Spleen (tissue), 11 donors: ENCODE measurements at regions not wholly inside any gene's neighbourhood (a gene's known extent, or its start where the extent isn't known, plus 50 kb on each side); places are given as distances from the start of the nearest gene placed in this dataset.

Source experiments
- DNase-seq: peaks from one replicate; pipeline ENCODE4 v3.0.0-alpha.2; 2020
- H3K27ac ChIP-seq, 8 donors: fragments of 200-600 bp; sonication (generic) in 7 of 8; 1 replicate in 4 of 8; 2 replicates in 4 of 8; pipeline versions ENCODE4 v1.5.0 to v1.8.0; 2016 to 2021; ENCODE audit warnings: inconsistent platforms in 4 of 8, mild to moderate bottlenecking in 4 of 8, moderate library complexity in 1 of 8
- H3K27me3 ChIP-seq, 7 donors: fragments of 200-600 bp; sonication (generic) in 6 of 7; replicated peaks in 1 of 7; 1 replicate in 4 of 7; 2 replicates in 3 of 7; pipeline versions ENCODE4 v1.5.0 to v1.8.0; 2016 to 2021; ENCODE audit warnings: inconsistent platforms in 3 of 7, mild to moderate bottlenecking in 1 of 7
- H3K36me3 ChIP-seq, 6 donors: fragments of 200-600 bp; sonication (generic) in 5 of 6; 1 replicate in 4 of 6; 2 replicates in 2 of 6; pipeline versions ENCODE4 v1.5.0 to v1.8.0; 2016 to 2021; ENCODE audit warnings: inconsistent platforms in 2 of 6
- H3K4me1 ChIP-seq, 6 donors: fragments of 200-600 bp; sonication (generic) in 5 of 6; 1 replicate in 3 of 6; 2 replicates in 3 of 6; pipeline versions ENCODE4 v1.5.0 to v1.8.0; 2016 to 2021; ENCODE audit warnings: inconsistent platforms in 3 of 6
- H3K4me3 ChIP-seq, 8 donors: fragments of 200-600 bp; sonication (generic) in 7 of 8; 1 replicate in 4 of 8; 2 replicates in 4 of 8; pipeline versions ENCODE4 v1.5.0 to v1.8.0; 2016 to 2021; ENCODE audit warnings: inconsistent platforms in 4 of 8, mild to moderate bottlenecking in 4 of 8, moderate library complexity in 2 of 8
- H3K9me3 ChIP-seq, 8 donors: fragments of 200-600 bp; sonication (generic) in 7 of 8; 1 replicate in 4 of 8; 2 replicates in 4 of 8; pipeline versions ENCODE4 v1.5.0 to v1.8.0; 2016 to 2021; ENCODE audit warnings: inconsistent platforms in 4 of 8
- CTCF ChIP-seq, 11 experiments: fragments of 200-600 bp in 7 of 11; fragments of 450-650 bp in 4 of 11; sonication (generic) in 4 of 11; IDR thresholded peaks in 8 of 11; conservative IDR thresholded peaks in 3 of 11; 1 replicate in 7 of 11; 2 replicates in 4 of 11; pipeline versions ENCODE4 v1.4.0 to v1.8.0; 2016 to 2021; ENCODE audit warnings: antibody characterized with exemption in 11 of 11, inconsistent platforms in 4 of 11, mild to moderate bottlenecking in 1 of 11
- POLR2A ChIP-seq, 3 donors: fragments of 450-650 bp; IDR thresholded peaks; one replicate each; pipeline ENCODE4 v1.5.1; 2017; ENCODE audit warnings: antibody characterized with exemption in 3 of 3, mild to moderate bottlenecking in 1 of 3
- POLR2AphosphoS5 ChIP-seq, 3 donors: sonication (generic); formaldehyde crosslinking; IDR thresholded peaks; one replicate each; pipeline ENCODE4 v1.5.1; 2017; ENCODE audit warnings: antibody characterized with exemption in 3 of 3
- WGBS, 5 donors: extraction: QIAGEN DNeasy Blood & Tissue Kit in 3 of 5; methylation state at CpG; one replicate each; pipeline versions ENCODE4 v1.1.5 to v1.1.7; 2013 to 2018; 5-methylcytosine and 5-hydroxymethylcytosine counted together
- intact Hi-C: fragments of 100-400 bp; cut with DNase I; formaldehyde crosslinking; loops from one replicate; pipeline ENCODE4 v1.15.0; 2023; ENCODE audit warnings: low total_unique reads
- donor health status: healthy with polysubstance abuse.
- donor health status: DM: no; HTN: no; CAD: no; lungs with moderate emphysema.
- donor health status: DM: no; HTN: no; CAD: no.
- donor health status: Bipolar disorder and iron deficiency.
- donor health status: healthy.
- donor health status: DM: no; HTN: no; CAD: no.
- donor health status: DM: yes; HTN: yes; CAD: no.

GRCh38 chr20:11140359-11140758 is 466.6 kb upstream of the JAG1 start:
- no peak for TF ChIP-seq POLR2AphosphoS5 (IDR thresholded peaks at IDR 0.05)
- no peak for TF ChIP-seq POLR2A (IDR thresholded peaks at IDR 0.05)
- no peak for TF ChIP-seq CTCF (IDR thresholded peaks at IDR 0.05 in 8 of 11, conservative IDR thresholded peaks at IDR 0.05 in 3 of 11)
- 72 to 85% (median 77%) methylated on average over 3 of the region's 3 CpGs for WGBS, 5 donors
- Histone ChIP-seq H3K4me3 (no peak overlapping the region), H3K27ac (no peak overlapping the region), H3K36me3 (no peaks in the 10 kb centered on the region), H3K27me3 (no peaks in the 10 kb centered on the region), H3K9me3 (no peaks in the 10 kb centered on the region), H3K4me1 (no peaks in the 10 kb centered on the region)
- intact Hi-C loops = no loop called here
- no peak for DNase-seq

DNA sequence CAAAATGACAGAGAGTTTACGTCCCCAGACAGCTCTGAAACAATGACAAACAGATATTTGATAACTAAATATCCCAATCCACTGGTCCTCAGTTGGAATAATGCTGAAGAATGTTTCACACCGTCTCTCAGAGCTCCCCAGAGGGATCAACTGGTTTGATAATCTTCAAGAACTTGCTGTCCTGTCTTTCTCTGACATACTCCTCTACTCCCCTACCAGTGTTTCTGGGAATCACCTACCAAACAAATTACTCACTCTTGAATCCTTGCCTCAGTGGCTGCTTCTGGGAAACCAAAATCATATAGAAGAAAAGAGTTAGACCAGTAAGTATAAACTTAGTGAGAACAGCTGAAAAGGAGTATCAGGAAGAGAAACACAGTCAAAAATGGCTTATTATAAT is 469.7 kb upstream of the JAG1 start:
- Histone ChIP-seq H3K36me3 (no peaks in the 10 kb centered on the region), H3K4me1 (no peaks in the 10 kb centered on the region), H3K27ac (peak overlapping the region in 1 of 8 donors; percentile 4), H3K9me3 (no peaks in the 10 kb centered on the region), H3K27me3 (no peaks in the 10 kb centered on the region), H3K4me3 (no peak overlapping the region)
- intact Hi-C loops = no loop called here
- DNase-seq = no peak
- WGBS, 5 donors = 72 to 94% (median 84%) methylated on average over 2 of the region's 2 CpGs
- no peak for TF ChIP-seq POLR2A (IDR thresholded peaks at IDR 0.05)
- TF ChIP-seq CTCF (IDR thresholded peaks at IDR 0.05 in 8 of 11, conservative IDR thresholded peaks at IDR 0.05 in 3 of 11) = no peak
- TF ChIP-seq POLR2AphosphoS5 (IDR thresholded peaks at IDR 0.05) = no peak

GRCh38 chr20:11144114-11144950 is 470.5 kb upstream of the JAG1 start:
- 61 to 84% (median 80%) methylated on average over 10 of the region's 10 CpGs for WGBS, 5 donors
- intact Hi-C loops = no loop called here
- Histone ChIP-seq H3K4me1 (no peaks in the 10 kb centered on the region), H3K27ac (no peak overlapping the region), H3K4me3 (no peak overlapping the region), H3K36me3 (no peaks in the 10 kb centered on the region), H3K9me3 (no peaks in the 10 kb centered on the region), H3K27me3 (no peaks in the 10 kb centered on the region)
- no peak for TF ChIP-seq POLR2A (IDR thresholded peaks at IDR 0.05)
- TF ChIP-seq CTCF (IDR thresholded peaks at IDR 0.05 in 8 of 11, conservative IDR thresholded peaks at IDR 0.05 in 3 of 11) = no peak
- no peak for TF ChIP-seq POLR2AphosphoS5 (IDR thresholded peaks at IDR 0.05)
- no peak for DNase-seq

- Histone ChIP-seq H3K4me3 (no peak overlapping the region), H3K4me1 (no peaks in the 10 kb centered on the region), H3K36me3 (no peaks in the 10 kb centered on the region), H3K27ac (no peak overlapping the region), H3K27me3 (no peaks in the 10 kb centered on the region), H3K9me3 (peaks cover 0 to 9% (median 0%) of the 10 kb centered on the region in 8 donors)
- no peak for TF ChIP-seq POLR2AphosphoS5 (IDR thresholded peaks at IDR 0.05)
- no peak for TF ChIP-seq CTCF (IDR thresholded peaks at IDR 0.05 in 8 of 11, conservative IDR thresholded peaks at IDR 0.05 in 3 of 11)
- no peak for TF ChIP-seq POLR2A (IDR thresholded peaks at IDR 0.05)
- intact Hi-C loops = no loop called here
- DNase-seq = no peak
- WGBS, 5 donors = 87 to 94% (median 90%) methylated on average over 3 of the region's 3 CpGs
Observed at GRCh38 chr20:11145616-11146015, 471.8 kb upstream of the JAG1 start.
